GM21447 (cell line): ENCODE measurements at regions not wholly inside any gene's neighbourhood (a gene's known extent, or its start where the extent isn't known, plus 50 kb on each side); places are given as distances from the start of the nearest gene placed in this dataset.
"Not testable (repeated sequence)": the region's sequence is repeated elsewhere in the genome, so short reads cannot be mapped to it uniquely, and the experiment has no call there.

Source experiments
- ATAC-seq: cut with Tn5 transposase; IDR thresholded peaks from one replicate; pipeline ENCODE4 v1.9.1; 2021; ENCODE audit not compliant: unreplicated experiment

- not testable (repeated sequence) for ATAC-seq
These were observed 122.6 kb upstream of the NBPF19 start for GRCh38 chr1:149352205-149352604.

- not testable (repeated sequence) for ATAC-seq
These were observed 120.3 kb upstream of the NBPF19 start for GRCh38 chr1:149354579-149354978.

GRCh38 chr1:149355748-149356147 lies 119.1 kb upstream of the NBPF19 start:
- ATAC-seq: not testable (repeated sequence)

DNA sequence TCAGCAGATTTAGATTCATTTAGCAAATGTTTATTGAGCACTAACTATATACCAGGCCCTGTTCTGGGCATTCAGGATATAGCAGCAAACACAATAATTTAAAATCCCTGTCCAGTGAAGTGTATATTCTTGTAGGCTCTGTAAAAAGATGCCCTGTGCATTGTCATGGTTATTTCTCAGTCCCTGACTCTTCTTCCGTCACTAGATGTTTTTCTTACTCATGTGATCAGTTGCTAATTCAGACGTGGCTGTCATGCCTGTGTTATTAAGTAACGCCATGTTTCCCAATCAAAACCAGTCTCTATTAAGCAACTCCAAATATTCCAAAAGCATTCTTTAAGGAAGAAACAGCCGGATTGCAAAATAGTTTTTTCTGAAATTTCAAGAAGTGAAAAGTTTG lies 118.7 kb upstream of the NBPF19 start:
- ATAC-seq: not testable (repeated sequence)

- not testable (repeated sequence) for ATAC-seq
These were observed 114.5 kb upstream of the NBPF19 start for GRCh38 chr1:149360351-149360750.

DNA sequence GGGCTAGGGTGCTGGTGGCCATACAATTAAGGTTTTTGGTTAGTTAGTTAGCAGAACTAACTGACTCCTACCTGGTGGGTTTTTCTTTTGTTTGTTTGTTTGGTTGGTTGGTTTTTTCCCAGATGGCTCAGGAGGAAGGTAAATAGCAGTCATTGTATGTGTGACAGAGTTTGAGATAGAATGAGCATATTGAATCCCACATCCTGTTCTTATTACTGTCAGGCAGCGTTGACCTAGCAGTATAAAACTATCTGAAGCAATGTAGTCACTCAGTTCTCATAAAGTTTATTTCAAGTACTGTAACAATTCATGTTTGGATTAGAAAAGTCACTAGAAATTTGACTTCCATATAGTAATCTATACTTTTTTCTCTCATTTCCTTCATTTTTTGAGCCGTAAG lies 113.5 kb upstream of the NBPF19 start:
- not testable (repeated sequence) for ATAC-seq

DNA sequence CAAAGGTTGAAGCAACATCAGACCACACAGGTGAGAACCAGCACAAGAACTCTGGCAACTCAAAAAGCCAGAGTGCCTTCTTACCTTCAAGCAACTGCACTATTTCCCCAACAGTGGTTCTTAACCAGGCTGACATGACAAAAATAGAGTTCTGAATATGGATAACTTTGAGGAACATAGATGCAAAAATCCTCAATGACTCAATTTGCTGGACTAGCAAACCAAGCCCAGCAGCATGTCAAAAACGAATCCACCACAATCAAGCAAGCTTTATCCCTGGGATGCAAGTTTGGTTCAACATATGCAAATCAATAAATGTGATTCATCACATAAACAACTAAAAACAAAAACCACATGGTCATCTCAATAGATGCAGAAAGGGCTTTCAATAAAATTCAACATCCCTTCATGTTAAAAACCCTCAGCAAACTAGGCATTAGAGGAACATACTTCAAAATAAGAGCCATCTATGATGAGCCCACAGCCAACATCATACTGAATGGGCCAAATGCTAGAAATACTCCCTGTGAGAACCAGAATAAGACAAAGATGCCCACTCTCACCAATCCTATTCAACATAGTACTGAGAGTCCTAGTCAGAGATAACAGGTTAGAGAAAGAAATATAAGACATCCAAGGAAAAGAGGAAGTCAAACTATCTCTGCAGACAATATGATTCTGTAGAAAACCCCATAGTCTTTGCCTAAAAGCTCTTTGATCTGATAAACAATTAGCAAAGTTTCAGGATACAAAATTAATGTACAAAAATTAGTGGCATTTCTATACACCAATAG lies 110.5 kb upstream of the NBPF19 start:
- not testable (repeated sequence) for ATAC-seq

DNA sequence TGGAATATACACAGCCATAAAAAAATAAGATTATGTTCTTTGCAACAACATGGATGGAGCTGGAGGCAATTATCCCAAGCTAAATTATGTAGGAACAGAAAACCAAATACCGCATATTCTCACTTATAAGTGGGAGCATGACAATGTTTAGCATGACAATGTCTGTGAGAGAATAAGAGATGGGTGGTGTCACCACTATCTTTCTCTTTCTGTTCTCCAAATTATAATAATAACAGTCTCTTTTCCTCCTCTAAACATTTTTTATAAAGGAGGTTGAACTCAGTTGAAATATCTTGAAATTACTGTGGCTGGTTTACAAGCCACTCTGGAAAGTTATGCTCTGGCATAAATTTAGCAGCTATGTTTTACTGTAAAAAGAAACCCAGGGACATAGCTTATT lies 108.4 kb upstream of the NBPF19 start:
- not testable (repeated sequence) for ATAC-seq

GRCh38 chr1:149367472-149368044 lies 107.3 kb upstream of the NBPF19 start:
- ATAC-seq: not testable (repeated sequence)

DNA sequence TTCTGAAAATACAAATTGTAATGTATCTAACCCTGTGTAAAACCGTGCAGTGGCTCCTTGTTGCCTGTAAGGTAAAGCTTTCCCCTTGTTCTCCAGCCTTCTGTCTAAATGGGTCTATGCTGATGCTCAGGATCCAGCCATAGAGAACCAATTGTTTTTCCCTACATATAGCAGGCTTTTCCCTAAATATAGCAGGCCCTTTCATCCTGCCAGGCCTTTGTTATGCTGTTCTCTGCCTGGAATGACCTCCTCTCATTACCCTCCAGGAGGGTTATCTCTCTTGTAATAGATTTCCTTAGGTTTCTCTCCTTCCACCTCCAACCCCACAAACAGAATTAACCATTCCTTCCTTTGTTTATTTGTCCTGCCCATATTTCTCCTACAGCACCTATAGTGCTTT lies 106.5 kb upstream of the NBPF19 start:
- not testable (repeated sequence) for ATAC-seq

- ATAC-seq: not testable (repeated sequence)
These were observed 105.8 kb upstream of the NBPF19 start for GRCh38 chr1:149369081-149369480.

DNA sequence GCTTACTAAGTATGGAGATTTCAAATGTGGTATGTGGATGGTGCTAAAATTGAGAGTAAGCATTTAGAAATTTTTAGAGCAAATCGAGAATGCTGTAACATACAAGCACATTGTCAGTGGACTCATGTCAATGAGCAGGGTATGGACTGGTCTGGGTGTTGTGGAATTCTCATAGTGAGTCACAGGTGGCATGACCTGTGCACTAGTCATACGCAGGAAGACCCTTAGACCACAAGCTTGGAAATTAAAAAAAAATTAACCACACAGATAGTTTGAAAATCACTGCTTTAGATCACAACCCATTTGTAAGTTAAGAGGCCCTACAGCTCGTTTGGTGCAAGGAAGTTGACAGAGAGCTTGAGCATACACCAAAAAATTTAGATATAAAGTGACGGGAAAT lies 102.9 kb upstream of the NBPF19 start:
- ATAC-seq: not testable (repeated sequence)

GRCh38 chr1:149378462-149378861 lies 96.4 kb upstream of the NBPF19 start:
- ATAC-seq: not testable (repeated sequence)

GRCh38 chr1:149390173-149390926 lies 84.5 kb upstream of the NBPF19 start:
- ATAC-seq: not testable (repeated sequence)

DNA sequence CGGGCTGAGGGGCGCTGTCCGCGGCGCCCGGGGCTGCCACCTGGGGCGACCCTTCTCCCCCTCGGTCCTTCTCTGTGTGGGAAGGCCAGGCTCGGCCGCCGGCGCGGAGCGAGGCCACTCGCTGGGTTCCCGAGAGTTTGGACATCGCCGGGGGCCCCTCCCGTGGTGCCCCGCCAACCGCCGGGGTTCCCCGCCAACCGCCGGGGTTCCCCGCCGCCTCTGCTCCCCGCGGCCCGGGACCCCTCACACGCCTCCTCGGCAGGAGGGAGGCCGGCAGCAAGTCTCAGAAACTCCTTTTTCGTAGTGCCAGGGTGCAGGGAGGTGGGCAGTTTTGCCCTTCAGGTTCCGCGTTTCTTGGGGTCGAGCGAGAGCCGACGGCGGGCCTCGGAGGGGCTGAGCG lies 83.9 kb upstream of the NBPF19 start:
- not testable (repeated sequence) for ATAC-seq

DNA sequence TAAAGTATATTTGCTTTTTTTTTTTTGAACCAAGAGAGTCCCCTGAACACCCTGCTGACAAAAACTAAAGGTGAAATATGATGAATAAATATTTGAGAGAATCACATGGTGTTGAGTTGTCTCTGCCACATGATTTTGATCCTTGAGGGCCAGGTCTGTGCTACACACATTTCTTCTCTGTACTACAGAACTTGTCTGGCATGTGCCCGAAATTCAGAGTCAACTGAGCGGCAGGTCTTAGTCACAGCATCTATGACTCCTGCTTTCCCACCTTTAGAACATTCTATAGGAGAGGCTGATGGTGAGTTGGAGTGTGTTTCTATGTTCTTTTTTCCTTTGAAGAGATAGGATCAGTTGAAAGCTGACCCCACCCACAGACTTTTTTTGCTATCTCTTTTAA lies 79.0 kb upstream of the NBPF19 start:
- not testable (repeated sequence) for ATAC-seq

- not testable (repeated sequence) for ATAC-seq
These were observed 76.3 kb upstream of the NBPF19 start for GRCh38 chr1:149398527-149398926.

- not testable (repeated sequence) for ATAC-seq
These were observed 66.4 kb upstream of the NBPF19 start for GRCh38 chr1:149408404-149408803.

- ATAC-seq: not testable (repeated sequence)
These were observed 59.5 kb upstream of the NBPF19 start for GRCh38 chr1:149415373-149415772.

DNA sequence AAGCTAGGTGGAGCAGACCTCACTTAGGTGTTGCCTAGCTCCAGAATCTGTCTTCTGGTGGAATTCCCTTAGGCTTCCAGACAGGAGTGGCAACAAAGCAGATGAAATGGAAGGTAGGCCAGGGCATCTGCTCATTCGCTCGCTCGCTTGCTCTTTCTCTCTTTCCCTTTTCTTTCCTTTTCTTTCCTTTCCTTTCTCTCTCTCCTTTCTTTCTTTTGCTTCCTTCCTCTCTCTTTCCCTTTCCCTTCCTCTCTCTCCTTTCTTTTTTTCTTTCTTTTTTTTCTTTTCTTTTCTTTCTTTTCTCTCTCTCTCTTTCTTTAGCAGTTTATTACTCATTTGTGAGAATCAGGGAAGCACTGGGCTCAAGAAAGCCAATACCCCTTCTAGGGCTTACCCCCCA lies 56.1 kb upstream of the NBPF19 start:
- not testable (repeated sequence) for ATAC-seq

DNA sequence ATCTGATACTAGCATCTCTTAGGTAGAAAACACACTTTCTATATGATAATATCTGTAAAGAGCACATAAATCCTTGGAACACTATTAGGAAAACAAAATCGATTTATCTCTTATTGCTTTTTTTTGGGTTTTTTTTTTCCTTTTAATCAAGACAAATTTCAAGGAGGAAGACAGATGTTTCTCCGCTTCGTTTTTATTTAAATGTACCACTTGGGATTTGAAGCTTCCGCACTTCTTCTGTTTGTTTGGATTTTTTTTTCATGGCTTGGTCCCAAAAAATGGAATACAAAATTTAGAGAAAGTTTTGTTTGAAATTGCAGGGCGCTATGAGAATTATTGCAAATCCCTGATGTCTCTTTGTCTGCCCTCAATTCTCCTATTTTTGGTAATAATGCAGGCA lies 51.7 kb upstream of the NBPF19 start:
- ATAC-seq: not testable (repeated sequence)
